K562 (cell line): ENCODE measurements at regions not wholly inside any gene's neighbourhood (a gene's known extent, or its start where the extent isn't known, plus 50 kb on each side); places are given as distances from the start of the nearest gene placed in this dataset.

ENCODE experiments used
- ATAC-seq: fragments of 200-7000 bp; cut with Tn5 transposase; 3 replicates; pipeline ENCODE4 v1.9.1; 2020; ENCODE audit warnings: moderate library complexity
- BruUV-seq: library from RNA; stranded (reverse); fragments of 400-500 nt; replicated peaks from 2 replicates; lab custom pipeline; 2021; lab: Mats Ljungman, UMichigan
- CTCF ChIA-PET: fragments of 300-600 bp; formaldehyde crosslinking; extraction: SDS; loops from one replicate; lab custom pipeline; 2021; ENCODE audit warnings: low intra/inter-chr PET ratio; lab: Yijun Ruan, JAX
- POLR2A ChIA-PET: fragments of 300-600, 350-650 bp; sonication (Branson Sonifier 250); formaldehyde crosslinking; extraction: SDS; loops from one replicate; lab custom pipeline; 2021; ENCODE audit warnings: antibody characterized with exemption, inconsistent platforms; lab: Yijun Ruan, JAX
- DNase-seq, 4 experiments: peaks; one replicate each; pipeline versions ENCODE4 v3.0.0 to v3.0.0-alpha.2; 2011 to 2018; ENCODE audit warnings: low spot score in 3 of 4, mixed read lengths in 3 of 4; ENCODE audit errors: extremely low read depth in 1 of 4
- FAIRE-seq: peaks from 2 replicates; lab custom pipeline; 2011; peaks lifted over from hg19 to GRCh38; lab: Jason Lieb, UNC
- H2AFZ ChIP-seq: 2 replicates; pipeline ENCODE4 v1.6.0; 2011; ENCODE audit warnings: low read depth, low read length, control low read depth, inconsistent platforms
- H3K27ac ChIP-seq: fragments of 200-600 bp; 3 replicates; pipeline ENCODE4 v1.8.0; 2011; ENCODE audit warnings: low read depth, mild to moderate bottlenecking, control low read depth, inconsistent platforms, low read length, moderate library complexity, mixed read lengths; ENCODE audit errors: extremely low read depth
- H3K27me3 ChIP-seq, 2 experiments: fragments of 300-600 bp in 1 of 2; 2 replicates in 1 of 2; 3 replicates in 1 of 2; pipeline versions ENCODE4 v1.6.0 to v1.8.0; 2011; ENCODE audit warnings: inconsistent platforms in 2 of 2, low read length in 2 of 2, mild to moderate bottlenecking in 1 of 2, mixed read lengths in 1 of 2, moderate library complexity in 1 of 2; ENCODE audit not compliant: control insufficient read depth in 2 of 2, insufficient read depth in 2 of 2
- H3K36me3 ChIP-seq: fragments of 300-600 bp; 3 replicates; pipeline ENCODE4 v1.8.0; 2011; ENCODE audit warnings: mild to moderate bottlenecking, low read length, inconsistent platforms; ENCODE audit not compliant: control insufficient read depth, insufficient read depth
- H3K4me1 ChIP-seq, 2 experiments: fragments of 200-600 bp in 1 of 2; replicated peaks in 1 of 2; 2 replicates in 1 of 2; 3 replicates in 1 of 2; pipeline versions ENCODE4 v1.5.1 to v1.8.0; 2011; ENCODE audit warnings: inconsistent platforms in 2 of 2, low read length in 2 of 2, mild to moderate bottlenecking in 1 of 2, mixed read lengths in 1 of 2, moderate library complexity in 1 of 2; ENCODE audit not compliant: control insufficient read depth in 2 of 2, insufficient read depth in 2 of 2
- H3K4me2 ChIP-seq: 2 replicates; pipeline ENCODE4 v1.6.1; 2011; ENCODE audit warnings: low read length, control low read depth, inconsistent platforms, mixed read lengths; ENCODE audit not compliant: insufficient read depth
- H3K4me3 ChIP-seq: fragments of 200-600 bp; sonication (generic), shearing (Covaris generic); 2 replicates; pipeline ENCODE4 v1.5.1; 2016; ENCODE audit warnings: control low read depth, inconsistent platforms
- H3K79me2 ChIP-seq: fragments of 200-600 bp; 3 replicates; pipeline ENCODE4 v1.8.0; 2011; ENCODE audit warnings: low read length, inconsistent platforms; ENCODE audit not compliant: control insufficient read depth, insufficient read depth
- H3K9ac ChIP-seq, 2 experiments: 2 replicates each; pipeline versions ENCODE4 v1.6.0 to v1.6.1; 2011; ENCODE audit warnings: low read depth in 2 of 2, low read length in 2 of 2, control low read depth in 1 of 2, inconsistent platforms in 1 of 2, mild to moderate bottlenecking in 1 of 2, mixed read lengths in 1 of 2; ENCODE audit not compliant: insufficient read depth in 1 of 2
- H3K9me1 ChIP-seq: one replicate; pipeline ENCODE4 v1.6.0; 2011; ENCODE audit warnings: inconsistent platforms, mild to moderate bottlenecking, low read length, moderate library complexity; ENCODE audit not compliant: control insufficient read depth, insufficient read depth
- H3K9me3 ChIP-seq: replicated peaks from 2 replicates; pipeline ENCODE4 v1.5.1; 2011; ENCODE audit warnings: low read depth, low read length, inconsistent platforms; ENCODE audit not compliant: control insufficient read depth, insufficient read depth
- H4K20me1 ChIP-seq: replicated peaks from 2 replicates; pipeline ENCODE4 v1.6.1; 2011; ENCODE audit warnings: low read length, inconsistent platforms, mixed read lengths; ENCODE audit not compliant: control insufficient read depth, insufficient read depth
- CEBPB ChIP-seq: fragments of 450-650 bp; IDR thresholded peaks from 2 replicates; pipeline ENCODE4 v1.6.1; 2016; ENCODE audit warnings: missing genetic modification characterization, missing compliant biosample characterization
- MEF2D ChIP-seq: conservative IDR thresholded peaks from 2 replicates; pipeline ENCODE4 v1.6.1; 2016; ENCODE audit warnings: low read depth, missing genetic modification characterization, missing compliant biosample characterization
- PHF8 ChIP-seq: fragments of 200-600 bp; sonication (generic); IDR thresholded peaks from 2 replicates; pipeline ENCODE4 v1.6.1; 2012; ENCODE audit warnings: mixed run types, mild to moderate bottlenecking, inconsistent platforms, low read length, moderate library complexity, borderline replicate concordance
- SMARCE1 ChIP-seq: fragments of 450-650 bp; IDR thresholded peaks from 2 replicates; pipeline ENCODE4 v1.7.1; 2016; ENCODE audit warnings: mild to moderate bottlenecking
- TCFL5 ChIP-seq: fragments of 250-450 bp; sonication (Bioruptor Pico); conservative IDR thresholded peaks from 2 replicates; pipeline ENCODE4 v1.6.1; 2021; ENCODE audit warnings: mild to moderate bottlenecking, moderate library complexity, matching md5 sums
- ZFP1 ChIP-seq: fragments of 450-650 bp; formaldehyde crosslinking; IDR thresholded peaks from 2 replicates; pipeline ENCODE4 v1.4.0; 2020; ENCODE audit warnings: mild to moderate bottlenecking, mixed read lengths
- ZNF232 ChIP-seq: sonication (generic); formaldehyde crosslinking; IDR thresholded peaks from 2 replicates; pipeline ENCODE4 v1.8.0; 2022; ENCODE audit warnings: mild to moderate bottlenecking, missing genetic modification reagents
- WGBS: fragments of 100-300 bp; shearing (Covaris generic); methylation state at CpG from one replicate; pipeline ENCODE4 v1.1.6; 2016; ENCODE audit warnings: low coverage, mixed read lengths; ENCODE audit not compliant: insufficient coverage; ENCODE audit errors: missing lambda C conversion rate; 5-methylcytosine and 5-hydroxymethylcytosine counted together
- in situ Hi-C: fragments of 300-500 bp; cut with MboI; formaldehyde crosslinking; loops from 4 replicates; pipeline ENCODE4 v1.15.0; 2018; ENCODE audit warnings: inconsistent platforms, mixed read lengths
- intact Hi-C: fragments of 100-400 bp; cut with micrococcal nuclease; formaldehyde crosslinking; loops from 2 replicates; pipeline ENCODE4 v1.14.2; 2022
- TF ChIP-seq, protein P1 (sequence below), 2 experiments: fragments of 450-650 bp; IDR thresholded peaks; 2 replicates each; pipeline ENCODE4 v1.6.1; 2016
- TF ChIP-seq, protein P2 (sequence below): fragments of 200-400 bp; formaldehyde crosslinking; IDR thresholded peaks from 2 replicates; pipeline ENCODE4 v1.6.1; 2017; ENCODE audit warnings: mild to moderate bottlenecking, low read depth, low read length, moderate library complexity

GRCh38 chr21:16707274-16707673 lies 805.6 kb upstream of the CXADR start:
- DNase-seq, result no peak
- Histone ChIP-seq H3K9ac (no peak overlapping the region), H2AFZ (no peak overlapping the region), H3K9me1 (no peaks in the 10 kb centered on the region), H3K27me3 (no peaks in the 10 kb centered on the region), H3K4me1 (no peaks in the 10 kb centered on the region), H3K27ac (no peak overlapping the region), H3K36me3 (no peaks in the 10 kb centered on the region), H3K4me2 (no peak overlapping the region), H3K79me2 (no peaks in the 10 kb centered on the region), H3K4me3 (no peak overlapping the region), H3K9me3 (no peaks in the 10 kb centered on the region), H4K20me1 (no peaks in the 10 kb centered on the region)
- TF ChIP-seq CEBPB (tag), result no peak
- TF ChIP-seq, protein P1, sequence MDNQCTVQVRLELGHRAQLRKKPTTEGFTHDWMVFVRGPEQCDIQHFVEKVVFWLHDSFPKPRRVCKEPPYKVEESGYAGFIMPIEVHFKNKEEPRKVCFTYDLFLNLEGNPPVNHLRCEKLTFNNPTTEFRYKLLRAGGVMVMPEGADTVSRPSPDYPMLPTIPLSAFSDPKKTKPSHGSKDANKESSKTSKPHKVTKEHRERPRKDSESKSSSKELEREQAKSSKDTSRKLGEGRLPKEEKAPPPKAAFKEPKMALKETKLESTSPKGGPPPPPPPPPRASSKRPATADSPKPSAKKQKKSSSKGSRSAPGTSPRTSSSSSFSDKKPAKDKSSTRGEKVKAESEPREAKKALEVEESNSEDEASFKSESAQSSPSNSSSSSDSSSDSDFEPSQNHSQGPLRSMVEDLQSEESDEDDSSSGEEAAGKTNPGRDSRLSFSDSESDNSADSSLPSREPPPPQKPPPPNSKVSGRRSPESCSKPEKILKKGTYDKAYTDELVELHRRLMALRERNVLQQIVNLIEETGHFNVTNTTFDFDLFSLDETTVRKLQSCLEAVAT (IDR thresholded peaks at IDR 0.05), result no peak
- TF ChIP-seq, protein P2, sequence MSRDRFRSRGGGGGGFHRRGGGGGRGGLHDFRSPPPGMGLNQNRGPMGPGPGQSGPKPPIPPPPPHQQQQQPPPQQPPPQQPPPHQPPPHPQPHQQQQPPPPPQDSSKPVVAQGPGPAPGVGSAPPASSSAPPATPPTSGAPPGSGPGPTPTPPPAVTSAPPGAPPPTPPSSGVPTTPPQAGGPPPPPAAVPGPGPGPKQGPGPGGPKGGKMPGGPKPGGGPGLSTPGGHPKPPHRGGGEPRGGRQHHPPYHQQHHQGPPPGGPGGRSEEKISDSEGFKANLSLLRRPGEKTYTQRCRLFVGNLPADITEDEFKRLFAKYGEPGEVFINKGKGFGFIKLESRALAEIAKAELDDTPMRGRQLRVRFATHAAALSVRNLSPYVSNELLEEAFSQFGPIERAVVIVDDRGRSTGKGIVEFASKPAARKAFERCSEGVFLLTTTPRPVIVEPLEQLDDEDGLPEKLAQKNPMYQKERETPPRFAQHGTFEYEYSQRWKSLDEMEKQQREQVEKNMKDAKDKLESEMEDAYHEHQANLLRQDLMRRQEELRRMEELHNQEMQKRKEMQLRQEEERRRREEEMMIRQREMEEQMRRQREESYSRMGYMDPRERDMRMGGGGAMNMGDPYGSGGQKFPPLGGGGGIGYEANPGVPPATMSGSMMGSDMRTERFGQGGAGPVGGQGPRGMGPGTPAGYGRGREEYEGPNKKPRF, result no peak
- no peak for TF ChIP-seq SMARCE1
- TF ChIP-seq ZFP1 (CRISPR knock-in tag), result no peak
- no peak for TF ChIP-seq ZNF232 (CRISPR knock-in tag)
- no peak for TF ChIP-seq TCFL5 (CRISPR knock-in tag)
- no peak for TF ChIP-seq PHF8
- TF ChIP-seq MEF2D (tag), result no peak
- in situ Hi-C loops (no loop called here), intact Hi-C loops (no loop called here)
- no peak for FAIRE-seq
- POLR2A ChIA-PET, result no interaction called here
- WGBS, result 3% methylated on average over 2 of the region's 2 CpGs
- BruUV-seq, result no TSS peak
- no peak for ATAC-seq
- CTCF ChIA-PET, result no interaction called here
